RWPE2 (cell line): ENCODE measurements at regions not wholly inside any gene's neighbourhood (a gene's known extent, or its start where the extent isn't known, plus 50 kb on each side); places are given as distances from the start of the nearest gene placed in this dataset.

Experiments used
- ATAC-seq: fragments of 200-7000 bp; cut with Tn5 transposase; 3 replicates; pipeline ENCODE4 v1.9.1; 2021; ENCODE audit warnings: low read depth
- DNase-seq: peaks from one replicate; pipeline ENCODE4 v3.0.0-alpha.2; 2020; ENCODE audit warnings: low spot score
- H3K27ac ChIP-seq: fragments of 450-650 bp; 2 replicates; pipeline ENCODE4 v1.5.1; 2017; ENCODE audit warnings: mild to moderate bottlenecking; ENCODE audit not compliant: poor library complexity, severe bottlenecking
- H3K27me3 ChIP-seq: fragments of 250-450 bp; sonication (Bioruptor Pico); 2 replicates; pipeline ENCODE4 v1.5.1; 2021; ENCODE audit warnings: mild to moderate bottlenecking, moderate library complexity; ENCODE audit not compliant: insufficient read depth, poor library complexity, severe bottlenecking
- H3K36me3 ChIP-seq: fragments of 250-450 bp; sonication (Bioruptor Pico); 2 replicates; pipeline ENCODE4 v1.5.1; 2020; ENCODE audit warnings: low read depth, mild to moderate bottlenecking, moderate library complexity
- H3K4me1 ChIP-seq: fragments of 250-450 bp; sonication (Bioruptor Pico); 2 replicates; pipeline ENCODE4 v1.5.1; 2021; ENCODE audit warnings: mild to moderate bottlenecking, moderate library complexity; ENCODE audit not compliant: insufficient read depth, poor library complexity, severe bottlenecking
- H3K4me3 ChIP-seq: fragments of 250-450 bp; sonication (Bioruptor Pico); 2 replicates; pipeline ENCODE4 v1.5.1; 2021; ENCODE audit warnings: mild to moderate bottlenecking, moderate library complexity; ENCODE audit not compliant: severe bottlenecking
- H3K9me3 ChIP-seq: fragments of 250-450 bp; sonication (Bioruptor Pico); 2 replicates; pipeline ENCODE4 v1.5.1; 2021; ENCODE audit warnings: mild to moderate bottlenecking, moderate library complexity; ENCODE audit not compliant: severe bottlenecking
- TF ChIP-seq, protein P1 (sequence below): fragments of 450-650 bp; IDR thresholded peaks from one replicate; pipeline ENCODE4 v1.5.1; 2017; ENCODE audit warnings: mild to moderate bottlenecking, moderate library complexity; ENCODE audit not compliant: poor library complexity, severe bottlenecking

DNA sequence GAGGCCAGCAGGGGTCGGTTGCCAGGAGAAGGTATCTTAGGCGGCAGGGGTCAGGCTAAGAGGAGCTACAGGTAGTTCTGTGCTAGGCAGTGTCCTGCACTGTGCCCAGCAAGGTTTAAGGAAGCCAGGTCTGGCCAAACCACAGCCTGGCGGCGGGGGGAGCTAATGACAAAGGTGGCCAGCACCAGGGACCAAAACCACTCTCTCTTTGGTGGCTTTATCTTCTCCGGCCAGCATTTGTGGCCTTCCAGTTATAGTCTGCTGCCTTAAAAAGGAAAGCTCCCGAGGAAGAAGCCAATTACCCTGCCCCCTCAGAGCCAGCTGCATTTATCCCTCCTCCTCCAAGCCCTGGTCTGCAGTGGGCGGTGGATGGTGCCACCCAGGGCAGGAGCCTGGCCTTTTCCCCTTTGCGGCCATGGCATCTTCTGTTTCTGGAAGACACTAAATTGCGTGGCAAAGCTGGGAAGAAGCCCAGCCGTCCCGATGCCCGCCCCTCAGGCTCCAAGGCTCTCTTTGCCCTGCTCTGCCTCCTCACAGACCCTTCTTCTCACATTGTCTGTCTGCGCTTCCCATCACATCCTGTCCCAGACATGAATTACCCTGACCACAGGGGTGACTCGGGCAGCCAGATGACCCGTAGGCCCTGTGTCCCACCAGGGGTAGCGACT, 94.6 kb downstream of the EN1 start:
- Histone ChIP-seq H3K4me3 (no peak overlapping the region), H3K9me3 (no peaks in the 10 kb centered on the region), H3K27me3 (no peaks in the 10 kb centered on the region), H3K27ac (no peak overlapping the region), H3K4me1 (no peaks in the 10 kb centered on the region), H3K36me3 (no peaks in the 10 kb centered on the region)
- DNase-seq (no peak), ATAC-seq (no peak)
- TF ChIP-seq, protein P1, sequence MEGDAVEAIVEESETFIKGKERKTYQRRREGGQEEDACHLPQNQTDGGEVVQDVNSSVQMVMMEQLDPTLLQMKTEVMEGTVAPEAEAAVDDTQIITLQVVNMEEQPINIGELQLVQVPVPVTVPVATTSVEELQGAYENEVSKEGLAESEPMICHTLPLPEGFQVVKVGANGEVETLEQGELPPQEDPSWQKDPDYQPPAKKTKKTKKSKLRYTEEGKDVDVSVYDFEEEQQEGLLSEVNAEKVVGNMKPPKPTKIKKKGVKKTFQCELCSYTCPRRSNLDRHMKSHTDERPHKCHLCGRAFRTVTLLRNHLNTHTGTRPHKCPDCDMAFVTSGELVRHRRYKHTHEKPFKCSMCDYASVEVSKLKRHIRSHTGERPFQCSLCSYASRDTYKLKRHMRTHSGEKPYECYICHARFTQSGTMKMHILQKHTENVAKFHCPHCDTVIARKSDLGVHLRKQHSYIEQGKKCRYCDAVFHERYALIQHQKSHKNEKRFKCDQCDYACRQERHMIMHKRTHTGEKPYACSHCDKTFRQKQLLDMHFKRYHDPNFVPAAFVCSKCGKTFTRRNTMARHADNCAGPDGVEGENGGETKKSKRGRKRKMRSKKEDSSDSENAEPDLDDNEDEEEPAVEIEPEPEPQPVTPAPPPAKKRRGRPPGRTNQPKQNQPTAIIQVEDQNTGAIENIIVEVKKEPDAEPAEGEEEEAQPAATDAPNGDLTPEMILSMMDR: no peak

DNA sequence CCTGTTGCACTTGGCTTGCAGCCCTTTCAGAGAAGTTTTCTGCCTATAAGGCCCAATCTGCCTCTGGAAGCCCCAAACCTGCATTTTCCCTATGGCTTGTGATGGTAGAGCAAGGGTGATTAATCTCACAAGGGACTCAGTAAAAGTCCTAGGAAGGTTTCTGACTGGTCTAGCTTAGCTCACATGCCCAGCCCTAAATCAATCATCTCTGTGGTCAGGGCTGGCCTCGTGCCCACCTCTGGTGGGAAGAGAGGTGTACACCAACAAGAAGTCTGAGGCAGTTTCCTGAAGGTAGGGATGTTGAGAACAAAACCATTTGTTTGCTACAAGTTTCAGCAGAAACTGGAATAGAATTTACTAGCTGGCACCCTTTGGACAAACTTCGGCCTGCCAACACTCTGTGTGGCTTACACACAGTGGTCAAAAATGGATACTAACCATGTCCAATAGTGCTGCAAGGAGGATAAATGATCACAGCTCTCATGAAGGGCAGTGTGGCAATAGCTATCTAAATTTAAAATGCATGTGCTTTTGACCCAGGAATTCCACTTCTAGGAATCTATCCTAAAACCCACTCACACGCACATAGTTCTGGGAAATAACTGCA, 96.4 kb downstream of the EN1 start:
- H3K9me3 ChIP-seq: no peaks in the 10 kb centered on the region
- H3K4me3 ChIP-seq: no peak overlapping the region
- ATAC-seq (peak; percentile 88), DNase-seq (no peak)
- H3K4me1 ChIP-seq: no peaks in the 10 kb centered on the region
- H3K27me3 ChIP-seq: no peaks in the 10 kb centered on the region
- H3K36me3 ChIP-seq: no peaks in the 10 kb centered on the region
- H3K27ac ChIP-seq: no peak overlapping the region
- TF ChIP-seq, protein P1: no peak

DNA sequence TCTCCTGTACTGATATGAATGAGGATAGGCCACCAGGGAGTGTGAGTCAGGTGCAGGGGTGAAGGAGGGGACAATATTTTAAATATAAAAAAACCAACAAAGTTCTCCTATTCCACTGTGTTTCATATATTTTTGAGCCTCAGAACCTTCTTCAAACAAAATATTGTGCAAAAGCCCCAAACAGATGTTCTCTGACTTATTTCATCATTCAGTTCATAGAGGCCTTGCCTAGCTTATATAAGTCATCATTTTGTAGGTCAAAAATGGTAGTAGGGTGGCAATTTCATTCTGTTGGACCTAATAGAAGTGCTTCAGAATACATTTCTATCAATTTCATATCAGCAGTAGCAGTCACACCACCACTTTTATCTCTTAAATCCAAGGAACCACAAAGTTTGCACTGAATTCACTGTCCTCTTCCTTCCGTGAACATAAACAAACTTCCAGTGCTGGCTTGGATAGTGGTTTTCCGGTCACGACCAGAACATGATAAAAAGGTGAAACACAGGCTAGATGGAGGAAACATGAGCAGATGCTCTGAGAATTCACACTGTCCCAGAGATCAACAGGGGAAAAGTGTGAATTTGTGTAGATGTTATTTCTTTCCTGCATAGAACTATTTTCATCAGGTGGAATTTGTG, 99.1 kb downstream of the EN1 start:
- Histone ChIP-seq H3K4me1 (no peaks in the 10 kb centered on the region), H3K36me3 (no peaks in the 10 kb centered on the region), H3K27ac (no peak overlapping the region), H3K9me3 (peaks cover 3% of the 10 kb centered on the region), H3K27me3 (no peaks in the 10 kb centered on the region), H3K4me3 (no peak overlapping the region)
- ATAC-seq: no peak
- TF ChIP-seq, protein P1: no peak
- no peak for DNase-seq

DNA sequence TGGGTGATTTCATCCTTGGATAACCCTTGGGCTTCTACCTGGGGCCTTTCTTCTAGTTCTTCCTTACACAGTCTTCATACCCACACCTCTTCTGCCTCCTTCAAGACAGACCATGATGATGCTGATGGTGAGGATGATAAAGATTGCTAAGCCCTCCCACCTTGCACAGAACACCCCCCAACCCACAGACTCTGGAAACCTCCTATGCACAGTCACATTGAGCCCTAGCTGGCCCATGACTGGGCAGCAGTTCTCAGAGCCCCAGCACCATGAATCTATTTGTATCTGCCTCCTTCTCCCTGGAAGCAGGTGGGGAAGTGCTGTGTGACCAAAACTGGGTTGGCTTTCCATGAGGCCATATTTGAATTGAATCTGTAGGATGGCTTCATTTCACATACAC, 99.8 kb downstream of the EN1 start:
- Histone ChIP-seq H3K27me3 (no peaks in the 10 kb centered on the region), H3K36me3 (no peaks in the 10 kb centered on the region), H3K4me3 (no peak overlapping the region), H3K27ac (no peak overlapping the region), H3K4me1 (no peaks in the 10 kb centered on the region), H3K9me3 (peaks cover 3% of the 10 kb centered on the region)
- no peak for ATAC-seq
- no peak for DNase-seq
- TF ChIP-seq, protein P1: no peak
